Activated T-helper 1 cell treated with anti-CD3 and anti-CD28 coated beads, Interleukin-2, amount 50 U/mL, for 16 hours (primary cell): ENCODE measurements at regions not wholly inside any gene's neighbourhood (a gene's known extent, or its start where the extent isn't known, plus 50 kb on each side); places are given as distances from the start of the nearest gene placed in this dataset.

Experiments
- DNase-seq, 2 donors: peaks; one replicate each; pipeline ENCODE4 v3.0.0-alpha.2; 2020; ENCODE audit warnings: low read depth in 1 of 2, low spot score in 1 of 2

- no peak for DNase-seq
These were observed 110.4 kb downstream of the DAD1 start for GRCh38 chr14:22478670-22479069.

GRCh38 chr14:22478247-22478646 lies 110.8 kb downstream of the DAD1 start:
- no peak for DNase-seq

GRCh38 chr14:22477569-22478194 lies 111.3 kb downstream of the DAD1 start:
- no peak for DNase-seq

GRCh38 chr14:22476887-22477286 lies 112.1 kb downstream of the DAD1 start:
- DNase-seq, result no peak

- no peak for DNase-seq
These were observed 112.8 kb downstream of the DAD1 start for GRCh38 chr14:22476005-22476751.

- DNase-seq, result no peak
These were observed 113.6 kb downstream of the DAD1 start for GRCh38 chr14:22475381-22475780.

GRCh38 chr14:22474730-22475351 lies 114.2 kb downstream of the DAD1 start:
- DNase-seq, result no peak

GRCh38 chr14:22472935-22473854 lies 115.8 kb downstream of the DAD1 start:
- DNase-seq, result no peak

- no peak for DNase-seq
These were observed 116.6 kb downstream of the DAD1 start for GRCh38 chr14:22472466-22472865.

- no peak for DNase-seq
These were observed 117.4 kb downstream of the DAD1 start for GRCh38 chr14:22471545-22472121.

- DNase-seq, result no peak
These were observed 119.3 kb downstream of the DAD1 start for GRCh38 chr14:22469538-22470303.

- no peak for DNase-seq
These were observed 120.2 kb downstream of the DAD1 start for GRCh38 chr14:22468830-22469229.

- DNase-seq, result no peak
These were observed 122.5 kb downstream of the DAD1 start for GRCh38 chr14:22466491-22466890.

GRCh38 chr14:22465201-22465840 lies 123.7 kb downstream of the DAD1 start:
- DNase-seq, result no peak

GRCh38 chr14:22464422-22465142 lies 124.4 kb downstream of the DAD1 start:
- DNase-seq, result no peak

GRCh38 chr14:22463763-22464173 lies 125.3 kb downstream of the DAD1 start:
- no peak for DNase-seq

GRCh38 chr14:22462923-22463322 lies 126.1 kb downstream of the DAD1 start:
- no peak for DNase-seq

GRCh38 chr14:22460461-22461195 lies 128.4 kb downstream of the DAD1 start:
- DNase-seq, result no peak
